ENCODE measurements at regions not wholly inside any gene's neighbourhood (a gene's known extent, or its start where the extent isn't known, plus 50 kb on each side); places are given as distances from the start of the nearest gene placed in this dataset.
"Not testable (repeated sequence)": the region's sequence is repeated elsewhere in the genome, so short reads cannot be mapped to it uniquely, and the experiment has no call there.

- TF ChIP-seq, protein P1, sequence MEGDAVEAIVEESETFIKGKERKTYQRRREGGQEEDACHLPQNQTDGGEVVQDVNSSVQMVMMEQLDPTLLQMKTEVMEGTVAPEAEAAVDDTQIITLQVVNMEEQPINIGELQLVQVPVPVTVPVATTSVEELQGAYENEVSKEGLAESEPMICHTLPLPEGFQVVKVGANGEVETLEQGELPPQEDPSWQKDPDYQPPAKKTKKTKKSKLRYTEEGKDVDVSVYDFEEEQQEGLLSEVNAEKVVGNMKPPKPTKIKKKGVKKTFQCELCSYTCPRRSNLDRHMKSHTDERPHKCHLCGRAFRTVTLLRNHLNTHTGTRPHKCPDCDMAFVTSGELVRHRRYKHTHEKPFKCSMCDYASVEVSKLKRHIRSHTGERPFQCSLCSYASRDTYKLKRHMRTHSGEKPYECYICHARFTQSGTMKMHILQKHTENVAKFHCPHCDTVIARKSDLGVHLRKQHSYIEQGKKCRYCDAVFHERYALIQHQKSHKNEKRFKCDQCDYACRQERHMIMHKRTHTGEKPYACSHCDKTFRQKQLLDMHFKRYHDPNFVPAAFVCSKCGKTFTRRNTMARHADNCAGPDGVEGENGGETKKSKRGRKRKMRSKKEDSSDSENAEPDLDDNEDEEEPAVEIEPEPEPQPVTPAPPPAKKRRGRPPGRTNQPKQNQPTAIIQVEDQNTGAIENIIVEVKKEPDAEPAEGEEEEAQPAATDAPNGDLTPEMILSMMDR (IDR thresholded peaks at IDR 0.05) = not testable (repeated sequence)
- TF ChIP-seq POLR2AphosphoS5, POLR2A (IDR thresholded peaks at IDR 0.05): not testable (repeated sequence)
Measured at GRCh38 chr4:159595101-159595500, 492.2 kb downstream of the RAPGEF2 start.
